Activated CD8-positive, alpha-beta memory T cell treated with anti-CD3 and anti-CD28 coated beads for 1 hour (primary cell): ENCODE measurements at regions not wholly inside any gene's neighbourhood (a gene's known extent, or its start where the extent isn't known, plus 50 kb on each side); places are given as distances from the start of the nearest gene placed in this dataset.

Experiments used
- DNase-seq, 2 donors: peaks; one replicate each; pipeline ENCODE4 v3.0.0-alpha.2; 2020; ENCODE audit warnings: low read depth in 1 of 2; ENCODE audit errors: extremely low read depth in 1 of 2

DNA sequence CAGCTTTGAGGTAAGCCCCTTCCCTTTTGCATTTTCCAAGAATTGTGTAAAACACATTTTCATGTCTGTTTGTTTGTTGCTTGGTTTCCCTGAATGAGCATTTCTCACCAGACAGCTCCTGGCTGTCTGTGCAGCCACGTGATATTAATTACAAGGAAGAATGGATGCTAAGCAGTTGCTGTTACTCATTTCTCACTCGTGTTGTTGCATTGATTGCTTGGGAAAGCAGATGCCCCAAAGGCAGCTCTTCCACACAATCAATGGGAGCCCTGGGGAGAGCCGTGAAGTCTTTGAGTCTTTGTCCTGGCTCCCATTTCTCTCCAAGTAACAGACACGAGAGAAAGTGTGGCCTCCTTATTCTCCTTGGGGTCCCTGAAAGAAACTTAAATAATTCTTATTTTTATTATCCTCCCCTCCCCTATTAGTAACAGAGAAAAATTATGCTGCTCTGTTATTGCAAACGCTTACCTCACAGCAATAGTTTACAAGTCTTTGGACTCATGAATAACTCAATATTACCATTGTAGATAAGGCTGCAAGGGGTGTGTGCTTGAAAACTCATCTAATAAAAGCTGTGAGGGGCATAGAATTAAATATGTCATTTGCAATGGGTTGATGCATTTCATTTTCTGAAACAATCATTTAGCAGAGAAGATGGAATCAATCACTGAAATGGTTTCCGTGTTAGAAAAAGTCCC lies 127.7 kb upstream of the CAMK1G start:
- no peak for DNase-seq

DNA sequence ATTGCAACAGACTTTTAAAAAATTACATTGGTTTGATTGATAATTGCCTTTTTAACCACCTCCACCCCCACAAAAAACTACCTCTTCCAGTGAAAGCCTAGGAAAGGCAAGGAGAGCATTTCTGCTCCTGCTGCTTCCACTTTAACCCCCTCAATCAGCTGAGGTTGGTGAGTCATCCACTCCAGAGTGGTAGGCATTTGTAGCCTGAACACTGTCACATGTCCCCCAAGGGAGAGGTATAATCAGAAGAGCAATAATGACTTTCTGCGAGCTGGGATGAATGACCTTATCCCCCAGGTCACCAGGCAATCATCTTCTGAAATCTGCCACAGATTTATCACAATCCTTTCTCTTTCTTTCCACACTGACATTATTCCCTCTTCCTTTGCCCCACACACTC lies 126.6 kb upstream of the CAMK1G start:
- no peak for DNase-seq

DNA sequence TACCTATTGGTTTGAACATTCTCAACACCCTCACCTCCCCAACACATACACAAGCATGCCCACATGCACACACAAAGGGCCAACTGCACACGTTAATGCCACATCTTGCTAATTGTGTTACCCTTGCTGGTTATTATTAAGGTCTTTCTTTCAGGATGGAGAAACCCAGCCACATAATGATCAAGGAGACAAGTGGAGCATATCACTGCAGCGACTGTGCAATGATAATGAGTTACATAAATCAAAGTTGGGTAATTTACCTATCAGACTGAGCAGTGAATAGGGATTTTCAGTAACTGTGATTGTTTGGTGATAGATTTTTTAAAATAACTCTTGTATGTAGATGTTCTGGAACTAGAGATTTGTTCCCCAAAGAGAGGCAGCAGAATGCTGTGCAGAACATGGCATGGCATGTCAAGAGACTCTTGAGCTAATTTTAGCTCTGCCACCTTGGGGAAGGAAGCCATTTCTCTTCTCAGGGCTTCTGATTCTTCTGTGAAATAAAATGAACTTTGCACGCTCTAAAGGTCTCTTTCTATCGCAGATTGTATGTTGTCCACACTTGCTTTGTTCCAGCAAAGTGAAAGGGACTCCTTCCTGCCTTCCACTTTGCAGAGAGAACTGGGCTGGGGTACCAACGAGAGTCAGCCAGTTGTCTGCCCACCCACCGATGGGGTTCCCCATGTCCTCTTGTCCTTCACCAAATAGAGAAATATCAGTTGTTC lies 126.0 kb upstream of the CAMK1G start:
- no peak for DNase-seq

DNA sequence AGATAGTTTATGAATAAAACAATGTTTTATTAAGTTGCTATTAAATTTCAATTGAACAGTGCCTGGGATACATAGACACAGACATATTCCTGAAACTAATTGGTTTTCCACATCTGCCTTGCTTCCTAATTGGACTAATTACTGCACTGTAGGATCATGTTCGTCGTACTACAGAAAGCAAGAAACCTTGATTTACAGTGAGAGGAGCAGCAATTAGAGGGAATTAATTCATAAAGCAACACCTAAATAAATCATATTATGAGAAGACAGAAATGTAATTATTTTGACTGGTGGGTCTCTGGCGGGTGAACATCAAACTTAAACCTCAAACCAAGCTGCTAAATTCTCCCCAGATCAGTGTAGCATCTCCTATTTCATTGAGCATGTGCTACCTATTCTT lies 124.6 kb upstream of the CAMK1G start:
- DNase-seq, result no peak

DNA sequence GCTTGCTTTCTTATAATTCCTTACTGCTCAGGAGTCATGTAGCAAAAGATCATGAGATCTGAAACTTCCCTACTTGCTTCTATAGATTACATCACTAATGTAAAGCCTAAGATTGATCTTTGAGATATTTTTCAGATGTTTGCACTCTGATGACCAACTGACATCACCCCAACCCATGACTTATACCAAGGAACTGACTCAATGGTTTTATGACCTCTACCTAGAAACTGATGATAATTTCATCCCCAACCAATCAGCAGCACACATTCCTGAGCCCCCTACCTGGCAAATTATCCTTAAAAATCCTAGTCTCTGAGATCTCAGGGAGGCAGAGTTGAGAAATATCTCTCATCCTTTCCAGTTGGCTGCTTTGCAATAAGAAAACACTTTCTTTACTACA lies 122.3 kb upstream of the CAMK1G start:
- no peak for DNase-seq

DNA sequence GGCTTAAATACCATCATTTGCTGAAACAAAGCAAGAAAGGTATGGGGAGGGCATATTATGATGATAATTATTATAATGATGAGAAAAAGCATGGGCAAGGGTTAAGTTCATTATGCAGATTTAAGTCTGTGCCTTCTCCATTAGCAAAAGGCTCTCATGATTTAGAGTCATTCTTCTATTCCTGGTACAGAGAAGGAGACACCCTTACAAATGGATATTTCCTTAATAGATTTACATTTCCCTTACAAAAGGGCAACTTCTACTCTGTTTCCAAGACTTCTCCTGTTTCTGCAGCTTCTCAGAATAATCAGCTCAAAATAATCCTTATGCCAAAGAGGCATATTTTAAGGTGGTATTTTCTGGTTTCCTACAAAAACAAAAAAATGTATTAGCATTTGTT lies 121.1 kb upstream of the CAMK1G start:
- no peak for DNase-seq

DNA sequence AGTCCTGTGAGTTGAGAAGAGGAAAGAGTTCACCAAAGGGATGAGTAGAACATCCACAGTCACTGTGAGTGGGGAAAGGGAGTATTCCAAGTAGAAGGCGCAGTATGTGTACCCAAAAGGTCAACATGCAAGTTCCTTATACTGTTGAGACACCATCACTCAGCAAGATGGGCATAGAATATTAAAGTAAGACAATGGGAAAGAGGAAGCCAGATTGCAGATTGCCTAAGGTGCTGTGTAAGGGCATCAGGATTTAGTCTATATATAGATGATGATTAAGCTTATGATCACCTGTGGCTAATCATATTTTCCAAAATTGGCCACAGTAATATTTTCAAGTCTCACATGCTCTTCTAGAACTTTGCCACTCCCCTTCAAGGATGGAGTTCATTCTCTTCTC lies 120.1 kb upstream of the CAMK1G start:
- no peak for DNase-seq

DNA sequence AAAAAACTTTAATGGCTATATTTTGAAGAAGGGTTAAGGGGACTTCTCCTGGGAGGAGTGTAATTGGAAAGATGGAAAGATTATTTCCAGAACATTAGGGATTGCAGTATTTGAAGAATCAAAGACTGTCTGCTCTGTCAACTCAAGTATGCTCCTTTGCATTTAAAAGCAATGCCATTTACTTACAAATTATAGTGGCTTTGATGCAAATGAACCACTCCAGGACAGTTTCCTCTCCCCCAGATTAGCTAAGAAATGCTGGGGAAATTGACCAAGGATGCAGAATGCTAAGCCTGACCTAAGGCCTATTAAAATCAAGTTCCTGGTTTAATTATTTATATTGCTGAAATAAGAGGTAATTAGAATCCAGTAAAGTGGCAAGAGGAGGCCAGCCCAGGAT lies 110.5 kb upstream of the CAMK1G start:
- DNase-seq, result no peak

DNA sequence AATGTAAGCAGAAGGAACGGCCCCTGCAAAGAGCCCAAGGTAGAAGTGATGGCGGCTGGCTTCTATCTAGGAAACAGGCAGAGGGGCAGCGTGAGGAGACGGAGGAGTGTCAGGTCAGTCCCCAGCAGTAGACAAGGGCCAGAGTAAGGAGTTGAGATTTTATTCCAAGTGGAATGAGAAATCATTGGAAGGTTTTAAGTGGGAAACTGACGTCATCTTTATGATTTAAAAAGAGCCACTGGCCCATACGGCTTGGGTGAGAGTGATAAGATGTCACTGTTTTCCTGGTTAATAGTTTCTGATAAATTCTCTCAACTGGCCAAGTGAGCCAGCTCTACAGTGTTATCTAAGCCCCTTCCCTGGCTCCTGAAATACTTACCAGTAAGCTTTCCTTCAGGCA lies 103.2 kb upstream of the CAMK1G start:
- no peak for DNase-seq

DNA sequence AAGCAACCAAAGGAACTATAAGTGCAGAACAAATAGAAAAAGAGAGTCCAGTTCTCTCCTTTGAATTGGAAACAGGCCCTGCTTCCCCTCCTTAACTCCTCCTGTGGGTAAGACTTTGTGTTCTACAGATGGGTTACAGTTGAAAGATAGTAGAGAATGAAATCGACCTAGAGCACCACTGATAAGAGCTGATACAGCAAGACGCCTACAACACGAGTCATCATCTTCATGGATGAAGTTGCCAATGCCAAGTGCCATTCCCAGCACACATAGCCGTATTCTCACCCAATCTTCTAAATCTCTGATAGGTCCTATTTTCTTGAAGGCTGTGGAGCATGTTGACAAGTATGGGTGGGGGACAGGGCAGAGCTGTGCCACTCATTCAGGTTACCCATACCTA lies 99.8 kb upstream of the CAMK1G start:
- no peak for DNase-seq

DNA sequence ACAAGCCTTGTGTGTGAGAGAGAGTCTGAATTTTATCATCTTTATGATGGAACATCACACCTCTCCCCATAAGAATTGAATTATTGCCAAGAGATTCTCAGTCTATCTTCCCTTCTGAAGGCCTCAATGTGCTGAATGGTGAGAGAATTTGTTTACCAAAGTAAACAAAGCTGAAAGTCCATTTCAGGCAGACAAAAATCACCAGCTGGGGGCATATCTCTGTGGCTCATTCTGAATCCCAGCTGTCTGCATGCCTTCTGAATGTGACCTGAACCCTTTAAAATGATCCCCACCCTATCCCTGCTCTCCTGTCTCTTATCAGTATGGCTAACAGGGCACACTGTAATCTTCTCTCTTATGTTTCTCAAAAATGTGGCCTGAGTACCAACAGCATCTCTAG lies 99.1 kb upstream of the CAMK1G start:
- DNase-seq, result no peak

DNA sequence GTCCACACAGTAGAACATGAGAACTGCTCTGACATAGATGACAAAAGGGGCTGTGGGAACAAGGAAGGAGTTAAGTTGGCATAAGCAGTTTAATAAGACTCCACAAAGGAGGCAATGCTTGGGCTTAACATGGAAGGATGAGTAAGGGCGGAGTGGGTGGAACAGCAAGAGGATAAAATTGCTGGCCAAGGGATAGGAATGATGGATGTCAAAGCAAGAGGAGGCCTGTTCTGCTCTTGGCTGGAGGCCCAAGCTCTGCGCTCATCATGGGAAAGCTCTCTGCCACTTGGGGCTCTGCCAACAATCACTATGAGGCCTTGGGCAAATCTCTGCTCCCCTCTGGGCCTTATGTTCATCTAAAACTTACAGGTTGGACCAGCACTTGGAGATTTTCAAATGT lies 98.3 kb upstream of the CAMK1G start:
- DNase-seq, result no peak

DNA sequence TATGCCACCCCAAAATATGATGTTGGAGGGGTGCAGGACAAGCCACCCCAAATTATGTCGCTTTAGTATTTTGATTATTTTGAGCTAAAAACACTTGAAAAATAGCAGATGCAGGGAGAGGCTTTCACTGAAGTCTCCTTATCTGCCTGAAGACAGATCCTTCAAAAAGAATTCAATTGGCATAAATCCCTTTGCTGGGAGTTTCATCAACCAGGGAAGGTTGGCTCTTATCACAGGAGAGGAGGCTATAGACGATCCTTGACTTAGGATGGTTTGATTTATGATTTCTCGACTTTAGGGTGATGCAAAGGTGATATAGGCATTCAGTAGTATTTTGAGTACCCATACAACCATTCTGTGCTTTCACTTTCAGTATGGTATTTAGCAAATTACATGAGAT lies 97.8 kb upstream of the CAMK1G start:
- no peak for DNase-seq

DNA sequence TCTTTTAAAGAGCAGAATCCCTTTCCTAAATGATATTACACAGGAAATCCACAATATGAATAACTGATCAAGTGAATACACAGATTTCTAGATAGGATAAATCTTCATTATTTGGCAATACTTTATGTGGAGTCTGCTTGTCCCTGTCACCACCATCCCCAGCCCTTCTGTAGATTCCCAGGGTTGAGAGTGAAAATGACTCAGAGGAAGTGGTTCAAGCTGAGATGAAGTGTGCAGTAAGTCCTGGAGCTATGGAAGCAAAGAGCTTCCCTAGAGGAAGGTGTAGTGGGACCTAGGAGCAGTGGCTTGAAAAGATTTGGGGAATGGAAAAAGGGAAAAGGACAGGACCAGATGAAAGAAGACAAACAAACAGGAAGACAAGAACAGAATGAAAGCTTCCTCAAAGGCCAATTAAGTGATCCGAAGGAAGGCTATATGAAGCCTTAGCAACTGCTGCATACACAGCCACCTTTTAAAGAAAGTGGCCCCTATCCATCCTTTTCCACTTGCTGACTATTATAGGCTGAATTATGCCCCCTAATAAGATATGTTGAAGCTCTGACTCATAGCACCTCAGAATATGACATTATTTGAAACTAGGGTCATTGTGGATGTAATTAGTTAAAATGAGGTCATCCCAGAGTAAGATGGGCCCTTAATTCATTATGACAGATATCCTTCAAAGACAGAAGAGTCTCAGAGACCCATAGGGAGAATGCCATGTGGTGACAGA lies 96.5 kb upstream of the CAMK1G start:
- DNase-seq, result no peak

DNA sequence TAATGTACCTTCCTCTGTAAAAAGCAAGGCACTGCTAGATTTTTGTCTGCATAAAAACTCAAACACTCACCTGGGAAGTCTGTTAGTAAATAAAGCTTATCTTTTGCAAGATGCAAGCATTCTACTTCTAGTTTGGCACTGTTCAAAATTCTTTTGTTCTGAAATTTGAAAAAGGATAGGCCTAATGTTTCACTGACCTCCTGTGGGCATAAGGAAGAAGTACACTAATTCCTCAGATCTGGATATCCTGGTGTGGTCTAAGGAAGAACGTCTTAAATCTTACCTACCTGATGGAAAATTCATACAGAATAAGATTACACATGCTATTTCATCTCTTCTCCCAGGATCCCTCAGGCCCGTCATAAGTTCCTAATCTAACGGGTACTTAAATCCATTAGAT lies 93.5 kb upstream of the CAMK1G start:
- DNase-seq, result no peak

DNA sequence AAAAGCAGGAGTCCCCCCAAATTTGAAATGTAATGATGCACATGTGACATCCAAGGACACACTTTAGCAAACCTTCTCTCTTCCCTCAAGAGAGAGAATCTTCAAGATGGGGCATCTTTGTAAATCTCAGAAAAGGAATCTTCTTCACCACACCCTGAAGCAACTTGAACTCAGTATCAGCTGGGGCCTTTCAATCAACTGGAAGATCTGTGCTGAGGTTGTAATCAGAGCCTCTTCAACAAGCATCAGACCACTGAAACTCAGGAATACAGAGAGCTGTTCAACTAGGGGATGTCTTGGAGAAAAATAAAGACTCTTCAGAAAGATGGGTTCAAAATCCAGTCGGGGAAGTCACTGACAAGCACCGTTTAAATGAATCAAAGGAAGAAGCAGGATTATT lies 92.5 kb upstream of the CAMK1G start:
- DNase-seq, result no peak

DNA sequence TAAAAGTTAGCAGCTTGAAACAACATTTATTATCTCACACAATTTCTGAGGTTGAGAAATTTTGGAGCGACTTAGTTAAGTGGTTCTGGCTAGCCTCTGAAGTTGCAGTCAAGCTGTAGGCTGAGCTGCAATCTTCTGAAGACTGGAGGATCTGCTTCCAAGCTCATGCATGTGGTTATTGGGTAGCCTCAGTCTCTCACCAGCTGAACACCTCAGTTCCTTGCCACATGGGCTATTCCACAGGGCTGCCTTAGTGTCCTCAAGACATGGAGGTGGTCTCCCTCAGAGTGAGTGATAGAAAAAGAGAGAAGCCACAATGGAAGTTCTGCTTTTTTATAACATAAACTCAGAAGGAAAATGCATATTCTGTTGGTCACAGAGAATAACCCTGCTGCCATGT lies 92.0 kb upstream of the CAMK1G start:
- no peak for DNase-seq

DNA sequence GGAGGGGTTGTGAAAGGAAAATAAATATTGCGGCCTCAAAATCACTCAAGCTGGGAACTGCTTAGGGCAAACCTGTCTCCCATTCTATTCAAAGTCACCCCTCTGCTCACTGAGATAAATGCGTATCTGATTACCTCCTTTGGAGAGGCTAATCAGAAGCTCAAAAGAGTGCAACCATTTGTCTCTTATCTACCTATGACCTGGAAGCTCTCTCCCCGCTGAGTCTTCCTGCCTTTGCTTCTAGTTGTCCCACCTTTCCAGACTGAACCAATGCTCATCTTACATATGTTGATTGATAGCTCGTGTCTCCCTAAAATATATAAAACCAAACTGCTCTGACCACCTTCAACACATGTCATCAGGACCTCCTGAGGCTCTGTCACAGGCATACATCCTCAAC lies 91.6 kb upstream of the CAMK1G start:
- DNase-seq, result no peak

DNA sequence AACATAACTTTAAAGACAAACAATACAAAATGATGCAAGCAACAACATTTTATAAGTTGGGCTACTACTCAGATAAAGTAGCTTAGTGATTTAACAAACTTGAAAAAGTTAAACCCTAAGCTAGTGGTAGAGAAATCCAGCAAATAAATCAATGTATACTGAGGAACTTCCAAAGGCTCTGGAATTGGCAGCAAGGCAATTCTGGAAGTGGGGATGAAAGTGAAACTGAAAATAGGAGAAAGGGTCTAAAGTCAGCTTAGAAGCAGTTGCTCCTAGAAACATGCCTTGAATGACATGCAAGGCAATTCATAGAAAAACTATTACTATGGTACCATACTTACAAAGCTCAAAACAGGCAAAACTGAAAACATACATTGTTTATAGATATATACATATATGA lies 90.0 kb upstream of the CAMK1G start:
- DNase-seq, result no peak

DNA sequence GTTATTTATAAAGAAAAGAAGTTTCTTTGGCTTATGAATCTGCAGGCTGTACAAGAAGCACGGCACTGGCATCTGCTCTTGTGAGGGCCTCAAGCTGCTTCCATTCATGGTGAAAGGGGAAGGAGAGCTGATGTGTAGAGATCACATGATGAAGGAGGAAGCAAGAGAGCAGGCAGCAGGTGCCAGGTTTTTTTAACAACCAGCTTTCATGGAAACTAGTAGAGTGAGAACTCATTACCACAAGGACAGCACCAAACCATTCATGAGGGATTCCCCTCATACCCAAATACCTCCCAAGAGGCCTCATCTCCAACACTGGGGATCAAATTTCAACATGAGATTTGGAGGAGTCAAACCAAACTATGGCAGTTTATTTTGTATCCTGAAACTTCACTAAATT lies 85.8 kb upstream of the CAMK1G start:
- DNase-seq, result no peak

DNA sequence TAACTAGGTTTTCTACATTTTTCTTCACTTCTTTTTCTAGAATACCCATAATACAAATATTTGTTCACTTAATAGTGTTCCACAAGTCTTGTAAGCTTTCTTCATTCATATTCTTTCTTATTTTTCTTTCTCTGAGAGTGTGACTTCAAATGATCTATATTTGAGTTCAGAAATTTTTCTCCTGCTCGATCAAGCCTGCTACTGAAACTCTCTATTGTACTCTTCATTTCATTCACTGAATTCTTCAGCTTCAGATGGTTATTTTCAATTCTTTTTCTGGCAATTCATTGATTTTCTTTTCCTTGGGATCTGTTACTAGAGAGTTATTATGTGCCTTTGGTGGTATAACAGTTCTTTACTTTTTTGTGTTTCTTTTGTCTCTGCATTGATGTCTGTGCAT lies 82.5 kb upstream of the CAMK1G start:
- no peak for DNase-seq

DNA sequence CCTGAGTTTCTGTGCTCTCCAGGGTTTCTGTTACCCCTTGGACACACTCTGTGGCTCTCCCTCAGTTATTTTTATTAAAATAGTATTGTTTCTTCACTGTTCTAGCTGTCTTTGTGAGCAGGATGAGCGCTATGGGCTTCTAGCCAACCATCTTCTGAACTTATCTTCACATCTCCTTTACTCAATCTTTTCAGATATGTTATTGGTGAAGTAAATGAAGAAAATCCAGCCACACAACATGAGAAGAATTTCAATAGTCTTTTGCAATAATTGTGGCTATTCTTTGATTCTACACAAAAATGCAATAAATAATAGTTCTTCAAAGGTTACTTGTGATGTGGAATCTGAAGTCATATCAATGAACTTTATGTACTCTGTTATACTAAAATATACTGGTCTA lies 80.3 kb upstream of the CAMK1G start:
- no peak for DNase-seq
